ENCODE measurements at regions not wholly inside any gene's neighbourhood (a gene's known extent, or its start where the extent isn't known, plus 50 kb on each side); places are given as distances from the start of the nearest gene placed in this dataset.

DNA sequence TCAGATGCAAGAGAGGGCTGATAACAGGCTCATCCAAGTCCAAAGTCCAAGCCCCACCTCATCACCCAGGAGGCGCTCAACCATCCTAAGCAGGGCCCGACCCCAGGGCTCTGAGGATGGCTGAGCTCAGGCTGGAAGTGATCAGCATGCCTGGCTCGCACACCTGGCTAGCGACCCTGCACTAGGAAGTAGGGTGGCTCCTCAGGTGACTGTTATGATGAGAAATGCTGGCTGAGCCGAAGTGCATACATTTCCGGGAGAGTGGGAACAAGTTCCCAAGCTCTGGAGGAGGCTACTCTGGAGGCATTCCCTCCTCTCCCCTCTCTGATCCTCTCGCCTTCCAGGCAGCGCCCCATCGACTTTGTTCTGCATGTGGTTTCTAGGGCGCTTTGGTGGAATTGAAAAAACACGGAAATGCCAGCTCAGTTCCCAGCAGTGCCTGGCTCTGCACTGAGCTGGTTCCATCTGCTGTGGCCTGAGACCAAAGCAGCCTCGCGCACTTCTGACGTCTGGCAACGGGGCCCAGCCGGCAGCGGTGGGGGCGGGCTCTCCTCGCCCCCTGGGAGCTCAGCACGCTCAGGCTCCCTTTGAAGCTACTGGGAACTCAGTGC, 130.3 kb downstream of the IRF8 start:
- no peaks in the 10 kb centered on the region for H3K27me3 ChIP-seq
- DNase-seq (ENCODE audit: low spot score in 2 of 2) = no peak
- H3K27ac ChIP-seq = peak overlapping the region in 1 of 4 donors; percentile 23
- H3K9me3 ChIP-seq = peaks cover 0 to 14% (median 3%) of the 10 kb centered on the region in 4 donors
- 30 to 42% methylated on average over 20 of the region's 20 CpGs for WGBS, 2 donors
- TF ChIP-seq POLR2A (IDR thresholded peaks at IDR 0.05) = no peak
- no peak for TF ChIP-seq EP300 (IDR thresholded peaks at IDR 0.05)
- TF ChIP-seq, protein P1, sequence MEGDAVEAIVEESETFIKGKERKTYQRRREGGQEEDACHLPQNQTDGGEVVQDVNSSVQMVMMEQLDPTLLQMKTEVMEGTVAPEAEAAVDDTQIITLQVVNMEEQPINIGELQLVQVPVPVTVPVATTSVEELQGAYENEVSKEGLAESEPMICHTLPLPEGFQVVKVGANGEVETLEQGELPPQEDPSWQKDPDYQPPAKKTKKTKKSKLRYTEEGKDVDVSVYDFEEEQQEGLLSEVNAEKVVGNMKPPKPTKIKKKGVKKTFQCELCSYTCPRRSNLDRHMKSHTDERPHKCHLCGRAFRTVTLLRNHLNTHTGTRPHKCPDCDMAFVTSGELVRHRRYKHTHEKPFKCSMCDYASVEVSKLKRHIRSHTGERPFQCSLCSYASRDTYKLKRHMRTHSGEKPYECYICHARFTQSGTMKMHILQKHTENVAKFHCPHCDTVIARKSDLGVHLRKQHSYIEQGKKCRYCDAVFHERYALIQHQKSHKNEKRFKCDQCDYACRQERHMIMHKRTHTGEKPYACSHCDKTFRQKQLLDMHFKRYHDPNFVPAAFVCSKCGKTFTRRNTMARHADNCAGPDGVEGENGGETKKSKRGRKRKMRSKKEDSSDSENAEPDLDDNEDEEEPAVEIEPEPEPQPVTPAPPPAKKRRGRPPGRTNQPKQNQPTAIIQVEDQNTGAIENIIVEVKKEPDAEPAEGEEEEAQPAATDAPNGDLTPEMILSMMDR (IDR thresholded peaks at IDR 0.05) = no peak
- H3K36me3 ChIP-seq = no peaks in the 10 kb centered on the region
- no peak overlapping the region for H3K4me3 ChIP-seq
- peaks cover 0 to 22% (median 2%) of the 10 kb centered on the region in 4 donors for H3K4me1 ChIP-seq

DNA sequence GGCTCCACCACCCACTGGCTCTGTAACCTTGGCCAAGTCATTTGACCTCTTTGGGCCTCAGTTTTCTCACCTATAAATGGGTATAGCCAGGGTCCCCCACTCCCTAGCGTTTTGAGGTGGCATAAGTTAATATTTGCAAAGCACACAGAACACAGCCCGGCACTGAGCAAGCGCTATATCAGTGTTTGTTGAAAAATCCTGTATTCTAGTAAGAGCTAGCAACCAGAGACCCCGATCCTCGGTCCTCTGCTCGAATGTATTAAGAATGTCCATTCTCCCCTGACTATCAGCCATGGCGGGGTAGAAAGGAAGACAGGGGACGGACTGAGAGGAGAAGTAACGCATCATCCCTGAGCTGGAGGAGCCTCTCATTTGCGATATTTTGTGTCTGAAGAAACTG, 131.2 kb downstream of the IRF8 start:
- Histone ChIP-seq H3K27me3 (no peaks in the 10 kb centered on the region), H3K4me3 (no peak overlapping the region), H3K9me3 (peaks cover 0 to 6% (median 0%) of the 10 kb centered on the region in 4 donors), H3K4me1 (peaks cover 0 to 22% (median 2%) of the 10 kb centered on the region in 4 donors), H3K27ac (no peak overlapping the region), H3K36me3 (no peaks in the 10 kb centered on the region)
- WGBS, 2 donors = 94% methylated on average over 10 of the region's 10 CpGs
- no peak for DNase-seq (ENCODE audit: low spot score in 2 of 2)
- TF ChIP-seq POLR2A (IDR thresholded peaks at IDR 0.05) = no peak
- TF ChIP-seq EP300 (IDR thresholded peaks at IDR 0.05) = no peak
- TF ChIP-seq, protein P1 (IDR thresholded peaks at IDR 0.05) = no peak

DNA sequence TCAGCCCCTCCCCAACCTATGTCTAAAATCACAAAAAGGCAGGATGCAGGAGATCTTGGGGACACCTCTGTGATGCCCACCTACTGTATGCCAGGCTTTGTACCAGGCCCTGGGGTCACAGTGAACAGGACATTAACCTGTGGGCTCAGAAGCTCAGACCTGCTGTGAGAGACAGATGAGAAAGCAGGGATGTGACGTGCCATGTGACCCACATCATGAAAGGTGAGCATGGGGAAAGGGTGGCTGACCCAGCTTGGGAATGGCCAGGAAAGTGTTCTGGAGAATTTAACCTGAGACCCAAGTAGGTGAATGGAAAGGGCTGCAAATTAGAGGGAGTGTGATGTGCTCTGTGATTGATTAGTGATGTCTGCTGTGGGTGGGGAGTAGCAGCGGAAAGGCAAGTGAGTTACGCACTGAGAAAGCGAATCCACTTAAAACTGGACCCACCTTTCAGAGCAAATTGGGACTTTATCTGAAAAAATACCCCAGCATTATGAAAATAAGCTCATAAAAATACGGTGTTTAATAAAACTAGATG, 132.2 kb downstream of the IRF8 start:
- no peak for DNase-seq (ENCODE audit: low spot score in 2 of 2)
- WGBS, 2 donors = 95 to 96% methylated on average over 5 of the region's 5 CpGs
- TF ChIP-seq, protein P1 (IDR thresholded peaks at IDR 0.05) = no peak
- TF ChIP-seq EP300 (IDR thresholded peaks at IDR 0.05) (no peak), POLR2A (IDR thresholded peaks at IDR 0.05) (no peak)

DNA sequence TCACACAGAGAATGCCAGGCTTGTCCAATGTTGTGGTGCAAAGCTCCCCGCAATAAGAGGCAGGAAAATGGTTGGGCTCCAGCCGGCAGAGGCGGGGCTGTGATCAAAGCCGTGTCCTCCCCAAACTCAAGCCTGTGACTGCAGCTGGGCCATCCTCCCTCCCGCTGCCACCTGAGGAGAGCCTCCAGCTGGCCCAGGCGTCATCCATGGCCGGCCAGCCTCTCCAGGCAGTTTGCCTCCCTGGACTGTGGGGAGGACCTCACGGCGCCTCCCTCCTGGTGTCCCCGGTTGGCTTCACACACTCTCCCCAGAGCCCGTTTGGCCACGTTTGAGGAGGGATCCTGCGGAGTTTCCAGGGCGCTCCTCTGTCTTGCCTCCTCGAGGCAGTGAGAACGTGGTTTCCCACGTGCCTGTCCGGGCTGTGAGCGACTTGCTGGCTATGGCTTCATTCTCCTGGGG, 134.1 kb downstream of the IRF8 start:
- Histone ChIP-seq H3K36me3 (no peaks in the 10 kb centered on the region), H3K4me3 (no peak overlapping the region), H3K27me3 (no peaks in the 10 kb centered on the region), H3K4me1 (peaks cover 0 to 22% (median 2%) of the 10 kb centered on the region in 4 donors), H3K27ac (no peak overlapping the region), H3K9me3 (no peaks in the 10 kb centered on the region)
- WGBS, 2 donors = 22 to 31% methylated on average over 19 of the region's 19 CpGs
- DNase-seq (ENCODE audit: low spot score in 2 of 2) = no peak
- no peak for TF ChIP-seq POLR2A (IDR thresholded peaks at IDR 0.05)
- TF ChIP-seq, protein P1 (IDR thresholded peaks at IDR 0.05) = no peak
- no peak for TF ChIP-seq EP300 (IDR thresholded peaks at IDR 0.05)

More for the DNA sequence above, 132.2 kb downstream of the IRF8 start:
- no peaks in the 10 kb centered on the region for H3K27me3 ChIP-seq
- no peaks in the 10 kb centered on the region for H3K9me3 ChIP-seq
- H3K27ac ChIP-seq = no peak overlapping the region
- H3K4me1 ChIP-seq = peaks cover 0 to 22% (median 2%) of the 10 kb centered on the region in 4 donors
- no peak overlapping the region for H3K4me3 ChIP-seq
- H3K36me3 ChIP-seq = no peaks in the 10 kb centered on the region

DNA sequence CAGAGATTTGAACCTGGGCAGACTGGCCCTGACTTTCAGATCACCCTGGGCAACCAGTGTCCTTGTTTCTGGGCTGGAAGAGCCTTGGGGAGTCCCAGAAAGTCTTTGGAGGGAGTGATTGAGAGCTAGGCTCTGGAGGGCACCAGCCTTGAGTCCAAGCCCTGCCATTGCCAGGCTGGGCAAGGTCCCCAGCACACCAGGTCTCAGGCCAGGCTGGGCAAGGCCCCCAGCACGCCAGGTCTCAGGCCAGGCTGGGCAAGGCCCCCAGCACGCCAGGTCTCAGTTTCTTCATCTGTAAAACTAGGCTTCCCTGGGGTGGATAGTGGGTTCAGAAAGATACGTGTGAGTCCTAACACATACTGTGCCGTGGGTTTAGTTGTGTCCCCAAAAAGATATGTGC, 135.0 kb downstream of the IRF8 start:
- WGBS, 2 donors = 93 to 95% methylated on average over 4 of the region's 4 CpGs
- H3K4me1 ChIP-seq = peaks cover 0 to 30% (median 2%) of the 10 kb centered on the region in 4 donors

More for the DNA sequence above, 135.0 kb downstream of the IRF8 start:
- no peak overlapping the region for H3K27ac ChIP-seq
- no peak overlapping the region for H3K4me3 ChIP-seq
- H3K9me3 ChIP-seq = no peaks in the 10 kb centered on the region
- TF ChIP-seq POLR2A (IDR thresholded peaks at IDR 0.05) (no peak), EP300 (IDR thresholded peaks at IDR 0.05) (no peak)
- TF ChIP-seq, protein P1 (IDR thresholded peaks at IDR 0.05) = no peak
- DNase-seq (ENCODE audit: low spot score in 2 of 2) = no peak
- no peaks in the 10 kb centered on the region for H3K27me3 ChIP-seq
- H3K36me3 ChIP-seq = no peaks in the 10 kb centered on the region

Data from tibial nerve (tissue), 4 donors.